Smooth muscle cell (in vitro differentiated cells): ENCODE measurements at regions not wholly inside any gene's neighbourhood (a gene's known extent, or its start where the extent isn't known, plus 50 kb on each side); places are given as distances from the start of the nearest gene placed in this dataset.

Experiments
- DNase-seq: peaks from one replicate; lab custom pipeline; 2025; ENCODE audit not compliant: unreplicated experiment; lab: John Stamatoyannopoulos, UW
- H2AFZ ChIP-seq: fragments of 200-600 bp; sonication (generic); 2 replicates; pipeline ENCODE4 v1.6.0; 2016; ENCODE audit warnings: antibody characterized with exemption, low read depth, mild to moderate bottlenecking
- H3F3A ChIP-seq: fragments of 200-600 bp; sonication (generic); 2 replicates; pipeline ENCODE4 v1.6.0; 2017; ENCODE audit warnings: antibody characterized with exemption, low read depth
- H3K27ac ChIP-seq: fragments of 200-600 bp; sonication (generic); 2 replicates; pipeline ENCODE4 v1.5.1; 2016; ENCODE audit warnings: low read depth, mild to moderate bottlenecking
- H3K27me3 ChIP-seq: fragments of 200-600 bp; sonication (generic); 2 replicates; pipeline ENCODE4 v1.6.1; 2016; ENCODE audit warnings: low read depth, mild to moderate bottlenecking
- H3K36me3 ChIP-seq: fragments of 200-600 bp; sonication (generic); 2 replicates; pipeline ENCODE4 v1.5.1; 2016; ENCODE audit warnings: low read depth
- H3K4me1 ChIP-seq: fragments of 200-600 bp; sonication (generic); 2 replicates; pipeline ENCODE4 v1.5.1; 2016; ENCODE audit warnings: low read depth
- H3K4me2 ChIP-seq: fragments of 200-600 bp; sonication (generic); 2 replicates; pipeline ENCODE4 v1.6.0; 2016; ENCODE audit warnings: mild to moderate bottlenecking
- H3K4me3 ChIP-seq: fragments of 200-600 bp; sonication (generic); 2 replicates; pipeline ENCODE4 v1.5.1; 2016; ENCODE audit warnings: mild to moderate bottlenecking
- H3K79me2 ChIP-seq: fragments of 200-600 bp; sonication (generic); 2 replicates; pipeline ENCODE4 v1.6.0; 2016; ENCODE audit warnings: low read depth, mild to moderate bottlenecking
- H3K9ac ChIP-seq: fragments of 200-600 bp; sonication (generic); 2 replicates; pipeline ENCODE4 v1.6.0; 2016; ENCODE audit warnings: low read depth
- H3K9me3 ChIP-seq: fragments of 200-600 bp; sonication (generic); replicated peaks from 2 replicates; pipeline ENCODE4 v1.5.1; 2016; ENCODE audit warnings: low read depth
- H4K20me1 ChIP-seq: fragments of 200-600 bp; sonication (generic); 2 replicates; pipeline ENCODE4 v1.6.0; 2016; ENCODE audit warnings: low read depth
- WGBS: methylation state at CpG from one replicate; pipeline ENCODE4 v1.1.7; 2016; ENCODE audit warnings: low lambda C conversion rate; 5-methylcytosine and 5-hydroxymethylcytosine counted together
- TF ChIP-seq, protein P1 (sequence below): fragments of 200-600 bp; sonication (generic); IDR thresholded peaks from 2 replicates; pipeline ENCODE4 v1.5.1; 2017; ENCODE audit warnings: borderline replicate concordance, mild to moderate bottlenecking, antibody characterized with exemption; ENCODE audit not compliant: insufficient read depth, poor library complexity, severe bottlenecking

DNA sequence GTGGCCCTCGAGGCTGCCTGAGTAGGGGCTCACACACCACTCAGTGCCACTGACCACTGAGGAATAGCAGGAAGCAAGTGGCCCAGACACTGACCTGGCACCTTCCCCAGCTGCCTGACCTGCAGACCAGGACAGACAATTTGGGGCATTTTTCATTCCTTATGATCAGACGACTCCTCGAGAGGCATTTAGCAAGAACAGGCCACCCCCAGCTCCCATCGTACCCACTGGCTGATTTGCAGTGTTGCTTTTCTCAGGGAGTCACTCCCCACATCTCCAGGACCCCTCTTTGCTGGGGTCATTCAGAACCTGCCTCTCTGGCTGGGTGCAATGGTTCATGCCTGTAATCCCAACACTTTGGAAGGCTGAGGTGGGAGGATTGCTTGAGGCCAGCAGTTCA lies 185.7 kb downstream of the HAUS1 start:
- no peaks in the 10 kb centered on the region for H3K36me3 ChIP-seq
- H3K27me3 ChIP-seq: no peaks in the 10 kb centered on the region
- no peaks in the 10 kb centered on the region for H3K4me1 ChIP-seq
- H3K9me3 ChIP-seq: no peaks in the 10 kb centered on the region
- no peak overlapping the region for H3K4me3 ChIP-seq
- TF ChIP-seq, protein P1, sequence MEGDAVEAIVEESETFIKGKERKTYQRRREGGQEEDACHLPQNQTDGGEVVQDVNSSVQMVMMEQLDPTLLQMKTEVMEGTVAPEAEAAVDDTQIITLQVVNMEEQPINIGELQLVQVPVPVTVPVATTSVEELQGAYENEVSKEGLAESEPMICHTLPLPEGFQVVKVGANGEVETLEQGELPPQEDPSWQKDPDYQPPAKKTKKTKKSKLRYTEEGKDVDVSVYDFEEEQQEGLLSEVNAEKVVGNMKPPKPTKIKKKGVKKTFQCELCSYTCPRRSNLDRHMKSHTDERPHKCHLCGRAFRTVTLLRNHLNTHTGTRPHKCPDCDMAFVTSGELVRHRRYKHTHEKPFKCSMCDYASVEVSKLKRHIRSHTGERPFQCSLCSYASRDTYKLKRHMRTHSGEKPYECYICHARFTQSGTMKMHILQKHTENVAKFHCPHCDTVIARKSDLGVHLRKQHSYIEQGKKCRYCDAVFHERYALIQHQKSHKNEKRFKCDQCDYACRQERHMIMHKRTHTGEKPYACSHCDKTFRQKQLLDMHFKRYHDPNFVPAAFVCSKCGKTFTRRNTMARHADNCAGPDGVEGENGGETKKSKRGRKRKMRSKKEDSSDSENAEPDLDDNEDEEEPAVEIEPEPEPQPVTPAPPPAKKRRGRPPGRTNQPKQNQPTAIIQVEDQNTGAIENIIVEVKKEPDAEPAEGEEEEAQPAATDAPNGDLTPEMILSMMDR: no peak
- no peaks in the 10 kb centered on the region for H4K20me1 ChIP-seq
- no peaks in the 10 kb centered on the region for H3F3A ChIP-seq
- H3K9ac ChIP-seq: no peak overlapping the region
- no peak for DNase-seq
- no peak overlapping the region for H2AFZ ChIP-seq
- no peak overlapping the region for H3K4me2 ChIP-seq
- 90% methylated on average over 4 of the region's 4 CpGs for WGBS
- H3K79me2 ChIP-seq: no peaks in the 10 kb centered on the region
- H3K27ac ChIP-seq: no peak overlapping the region

DNA sequence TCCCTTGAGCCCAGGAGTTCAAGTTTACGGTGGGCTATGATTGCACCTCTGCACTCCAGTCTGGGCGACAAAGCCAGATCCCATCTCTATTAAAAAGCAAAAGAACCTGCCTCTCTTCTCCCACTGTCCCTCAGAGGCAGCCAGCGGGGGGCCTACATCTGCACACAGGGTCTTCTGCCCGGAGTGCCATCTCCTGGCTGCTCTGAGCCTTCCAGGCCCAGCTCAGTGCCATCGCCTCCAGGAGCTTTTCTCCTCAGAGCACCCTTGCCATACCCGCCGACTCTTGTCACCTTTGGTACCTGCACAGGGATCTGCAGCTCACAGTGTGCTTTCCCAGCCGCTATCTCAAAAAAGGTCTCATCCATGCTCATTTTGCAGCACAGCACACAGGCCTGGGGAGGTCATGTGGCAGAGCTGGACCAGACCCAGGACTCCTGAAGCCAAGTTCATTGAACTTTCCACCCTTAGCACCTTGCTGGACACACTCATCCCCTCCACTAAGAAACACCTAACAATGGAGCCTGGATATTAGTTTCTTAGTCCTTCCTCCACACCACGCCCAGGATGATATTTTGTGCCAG lies 186.3 kb downstream of the HAUS1 start:
- no peaks in the 10 kb centered on the region for H3K27me3 ChIP-seq
- no peaks in the 10 kb centered on the region for H3K4me1 ChIP-seq
- no peak for DNase-seq
- no peak overlapping the region for H2AFZ ChIP-seq
- 86% methylated on average over 9 of the region's 9 CpGs for WGBS
- H3K9ac ChIP-seq: no peak overlapping the region
- no peak overlapping the region for H3K4me3 ChIP-seq
- H3F3A ChIP-seq: no peaks in the 10 kb centered on the region
- H3K4me2 ChIP-seq: no peak overlapping the region
- TF ChIP-seq, protein P1: no peak
- no peaks in the 10 kb centered on the region for H3K9me3 ChIP-seq
- H3K27ac ChIP-seq: no peak overlapping the region
- H3K36me3 ChIP-seq: no peaks in the 10 kb centered on the region
- H4K20me1 ChIP-seq: no peaks in the 10 kb centered on the region
- H3K79me2 ChIP-seq: no peaks in the 10 kb centered on the region

DNA sequence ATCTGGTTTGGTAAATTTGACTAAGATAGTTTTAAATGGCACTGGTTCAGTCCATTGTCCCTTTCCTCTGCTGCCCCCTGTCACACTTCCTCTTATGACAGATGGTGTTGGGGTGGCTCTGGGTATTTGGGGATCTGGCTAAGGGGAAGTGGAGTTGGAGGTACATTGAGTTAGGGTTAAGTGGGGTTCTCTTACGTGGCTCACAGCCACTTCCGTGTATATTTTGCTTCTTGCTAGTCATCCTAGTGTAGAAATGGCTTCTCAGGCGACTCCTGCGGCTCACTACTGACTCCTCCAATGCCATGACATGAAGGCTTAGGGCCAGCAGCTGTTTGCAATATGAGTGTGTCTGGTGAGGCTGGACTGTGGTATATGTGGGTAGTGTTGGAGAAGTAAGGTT lies 187.0 kb downstream of the HAUS1 start:
- Histone ChIP-seq H3K36me3 (no peaks in the 10 kb centered on the region), H3F3A (no peaks in the 10 kb centered on the region), H3K79me2 (no peaks in the 10 kb centered on the region), H2AFZ (no peak overlapping the region), H4K20me1 (no peaks in the 10 kb centered on the region), H3K4me3 (no peak overlapping the region), H3K4me2 (no peak overlapping the region), H3K9me3 (no peaks in the 10 kb centered on the region), H3K4me1 (no peaks in the 10 kb centered on the region), H3K27me3 (no peaks in the 10 kb centered on the region), H3K9ac (no peak overlapping the region), H3K27ac (no peak overlapping the region)
- no peak for DNase-seq
- 88% methylated on average over 4 of the region's 4 CpGs for WGBS
- TF ChIP-seq, protein P1: no peak

DNA sequence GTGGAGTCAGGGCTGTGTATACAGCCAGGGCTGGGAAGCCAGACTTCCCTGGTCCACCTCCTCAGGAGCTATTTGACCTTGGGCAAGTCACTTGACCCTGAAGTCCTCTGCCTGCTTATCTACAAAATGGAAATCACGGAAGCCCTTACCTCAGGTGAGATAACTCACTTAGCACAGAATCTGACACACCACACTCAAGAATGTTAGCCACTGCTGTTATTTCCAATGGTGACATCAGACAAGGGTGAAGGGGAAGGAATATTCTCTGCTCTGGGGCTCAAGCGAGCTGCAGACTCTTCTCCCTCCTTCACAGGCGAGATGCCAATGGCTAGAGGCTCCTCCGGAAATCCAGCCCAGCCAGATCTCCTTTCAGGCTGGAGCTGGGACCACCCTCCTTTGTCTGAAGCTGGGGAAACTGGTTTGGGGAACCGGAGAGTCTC lies 189.6 kb downstream of the HAUS1 start:
- 41% methylated on average over 5 of the region's 5 CpGs for WGBS
- Histone ChIP-seq H3K9ac (no peak overlapping the region), H3K4me1 (no peaks in the 10 kb centered on the region), H3K4me2 (no peak overlapping the region), H3F3A (no peaks in the 10 kb centered on the region), H3K36me3 (no peaks in the 10 kb centered on the region), H2AFZ (no peak overlapping the region), H3K27me3 (no peaks in the 10 kb centered on the region), H4K20me1 (no peaks in the 10 kb centered on the region), H3K4me3 (no peak overlapping the region), H3K79me2 (no peaks in the 10 kb centered on the region), H3K9me3 (no peaks in the 10 kb centered on the region), H3K27ac (no peak overlapping the region)
- no peak for DNase-seq
- TF ChIP-seq, protein P1: no peak
